AG04449 (cell line): ENCODE measurements at regions not wholly inside any gene's neighbourhood (a gene's known extent, or its start where the extent isn't known, plus 50 kb on each side); places are given as distances from the start of the nearest gene placed in this dataset.

Experiments used
- CTCF ChIA-PET: fragments of 350-600 bp; formaldehyde crosslinking; extraction: SDS; loops from one replicate; lab custom pipeline; 2021; ENCODE audit warnings: antibody characterized with exemption; lab: Yijun Ruan, JAX
- POLR2A ChIA-PET: fragments of 400-600, 350-600 bp; formaldehyde crosslinking; extraction: SDS; loops from one replicate; lab custom pipeline; 2020; ENCODE audit warnings: antibody characterized with exemption, inconsistent platforms; lab: Yijun Ruan, JAX
- DNase-seq: peaks from one replicate; pipeline ENCODE4 v3.0.0-alpha.2; 2010; ENCODE audit warnings: low read depth, low spot score
- H3K4me3 ChIP-seq: 2 replicates; pipeline ENCODE4 v1.5.1; 2011; ENCODE audit warnings: low read depth, mild to moderate bottlenecking, control low read depth, low read length
- TF ChIP-seq, protein P1 (sequence below): IDR thresholded peaks from one replicate; pipeline ENCODE4 v1.5.1; 2011; ENCODE audit warnings: mild to moderate bottlenecking, moderate library complexity, low read length, control low read depth, inconsistent platforms; ENCODE audit not compliant: insufficient read depth; ENCODE audit errors: missing control alignments

DNA sequence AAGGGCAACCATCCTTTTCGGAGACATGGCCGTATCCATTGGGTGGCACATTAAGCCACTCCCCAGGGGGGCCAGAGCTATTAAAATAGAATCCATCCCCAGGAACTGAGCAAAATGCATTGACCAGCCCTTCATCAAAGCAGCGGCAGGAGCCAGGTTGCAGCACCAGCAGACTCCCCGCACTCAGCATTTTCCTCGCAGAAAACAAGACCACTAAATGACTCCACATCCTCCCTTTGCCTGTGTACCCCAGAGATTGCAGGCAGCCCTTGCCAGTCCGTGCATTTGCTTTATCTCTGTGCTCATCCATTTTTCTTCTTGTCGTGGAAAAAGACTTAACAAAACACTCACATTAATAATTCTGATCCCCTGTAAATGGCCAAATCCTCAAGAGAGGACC lies 144.4 kb upstream of the LARGE1 start:
- ChIA-PET POLR2A (no interaction called here), CTCF (no interaction called here)
- no peak overlapping the region for H3K4me3 ChIP-seq
- DNase-seq = no peak
- TF ChIP-seq, protein P1, sequence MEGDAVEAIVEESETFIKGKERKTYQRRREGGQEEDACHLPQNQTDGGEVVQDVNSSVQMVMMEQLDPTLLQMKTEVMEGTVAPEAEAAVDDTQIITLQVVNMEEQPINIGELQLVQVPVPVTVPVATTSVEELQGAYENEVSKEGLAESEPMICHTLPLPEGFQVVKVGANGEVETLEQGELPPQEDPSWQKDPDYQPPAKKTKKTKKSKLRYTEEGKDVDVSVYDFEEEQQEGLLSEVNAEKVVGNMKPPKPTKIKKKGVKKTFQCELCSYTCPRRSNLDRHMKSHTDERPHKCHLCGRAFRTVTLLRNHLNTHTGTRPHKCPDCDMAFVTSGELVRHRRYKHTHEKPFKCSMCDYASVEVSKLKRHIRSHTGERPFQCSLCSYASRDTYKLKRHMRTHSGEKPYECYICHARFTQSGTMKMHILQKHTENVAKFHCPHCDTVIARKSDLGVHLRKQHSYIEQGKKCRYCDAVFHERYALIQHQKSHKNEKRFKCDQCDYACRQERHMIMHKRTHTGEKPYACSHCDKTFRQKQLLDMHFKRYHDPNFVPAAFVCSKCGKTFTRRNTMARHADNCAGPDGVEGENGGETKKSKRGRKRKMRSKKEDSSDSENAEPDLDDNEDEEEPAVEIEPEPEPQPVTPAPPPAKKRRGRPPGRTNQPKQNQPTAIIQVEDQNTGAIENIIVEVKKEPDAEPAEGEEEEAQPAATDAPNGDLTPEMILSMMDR = no peak

DNA sequence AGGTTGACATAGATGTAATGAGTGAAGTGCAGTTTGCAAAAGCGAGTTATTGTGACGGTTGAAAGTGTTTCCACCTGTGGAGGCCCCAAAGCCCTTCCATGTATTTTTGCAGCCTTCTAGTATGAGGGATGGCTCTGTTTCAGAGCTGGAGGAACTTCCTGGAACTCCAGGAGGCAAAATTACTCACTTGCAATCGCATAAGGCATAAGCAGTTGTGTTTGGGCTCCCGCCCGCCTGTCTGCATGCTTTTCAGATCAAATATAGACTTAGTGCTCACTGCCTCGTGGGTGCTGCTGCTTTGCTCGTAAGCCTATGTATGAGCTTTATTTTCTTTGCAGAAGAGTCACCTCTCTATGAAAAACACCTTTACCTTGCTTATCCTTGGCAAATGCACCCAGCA lies 146.8 kb upstream of the LARGE1 start:
- H3K4me3 ChIP-seq = no peak overlapping the region
- ChIA-PET POLR2A (no interaction called here), CTCF (no interaction called here)
- TF ChIP-seq, protein P1 = no peak
- no peak for DNase-seq

DNA sequence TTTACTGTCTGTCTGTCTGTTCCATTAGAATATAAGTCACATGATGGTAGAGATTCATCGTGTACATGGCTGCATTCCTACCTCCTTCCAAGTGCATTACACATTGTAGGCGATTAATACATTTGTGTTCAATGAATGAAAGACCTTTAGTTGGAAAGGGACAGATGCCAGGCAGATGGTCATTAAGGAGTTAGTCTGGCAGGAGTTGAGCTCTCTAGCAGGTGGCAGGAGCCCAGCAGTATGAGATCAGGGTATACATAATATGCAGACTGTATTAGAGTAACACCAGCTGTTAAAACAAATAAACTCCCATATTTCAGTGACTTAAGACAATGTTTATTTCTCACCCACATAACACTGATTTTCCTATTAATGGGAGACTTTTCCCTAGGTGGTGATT lies 147.7 kb upstream of the LARGE1 start:
- TF ChIP-seq, protein P1 = no peak
- POLR2A ChIA-PET = no interaction called here
- no peak for DNase-seq
- no peak overlapping the region for H3K4me3 ChIP-seq
- CTCF ChIA-PET = no interaction called here

DNA sequence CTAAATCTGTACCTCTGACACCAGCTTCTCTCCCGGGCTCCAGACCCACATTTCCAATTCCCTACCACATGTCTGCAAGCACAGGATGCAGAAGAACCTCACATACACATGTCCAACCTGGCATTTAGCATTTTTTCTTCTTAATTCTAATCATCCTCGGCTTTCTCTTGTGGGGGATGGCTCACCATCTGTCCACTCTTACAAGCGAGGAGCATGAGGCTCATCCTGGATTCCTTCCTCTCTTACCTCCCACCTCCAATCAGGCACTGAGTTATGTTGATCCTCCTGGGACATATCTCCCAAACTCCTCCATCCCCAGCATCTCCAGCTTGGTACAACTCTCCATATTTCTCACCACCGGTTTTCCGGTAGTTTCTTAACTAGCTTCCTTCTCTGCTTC lies 149.8 kb upstream of the LARGE1 start:
- TF ChIP-seq, protein P1 = no peak
- H3K4me3 ChIP-seq = no peak overlapping the region
- CTCF ChIA-PET = no interaction called here
- no peak for DNase-seq
- POLR2A ChIA-PET = no interaction called here

DNA sequence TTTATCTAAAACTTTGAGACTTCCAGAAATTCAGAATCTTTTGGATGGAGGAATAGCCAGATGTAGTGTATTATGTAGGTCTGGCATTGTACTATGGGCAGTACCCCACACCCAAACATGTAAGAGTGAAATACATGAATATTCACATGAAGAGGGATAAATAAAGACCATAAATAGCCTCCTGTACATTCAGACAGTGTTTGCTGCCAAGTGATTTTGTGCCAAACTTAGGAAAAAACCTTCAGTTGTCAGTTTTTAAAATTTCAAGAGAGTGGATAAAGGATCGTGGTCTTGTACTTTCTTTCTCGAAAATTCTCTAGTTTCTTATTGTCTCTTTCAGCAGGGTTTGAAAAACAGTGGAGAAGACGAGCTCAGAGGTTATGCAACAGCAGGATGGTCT lies 150.3 kb upstream of the LARGE1 start:
- no peak for DNase-seq
- TF ChIP-seq, protein P1 = no peak
- no peak overlapping the region for H3K4me3 ChIP-seq
- POLR2A ChIA-PET = no interaction called here
- CTCF ChIA-PET = no interaction called here

DNA sequence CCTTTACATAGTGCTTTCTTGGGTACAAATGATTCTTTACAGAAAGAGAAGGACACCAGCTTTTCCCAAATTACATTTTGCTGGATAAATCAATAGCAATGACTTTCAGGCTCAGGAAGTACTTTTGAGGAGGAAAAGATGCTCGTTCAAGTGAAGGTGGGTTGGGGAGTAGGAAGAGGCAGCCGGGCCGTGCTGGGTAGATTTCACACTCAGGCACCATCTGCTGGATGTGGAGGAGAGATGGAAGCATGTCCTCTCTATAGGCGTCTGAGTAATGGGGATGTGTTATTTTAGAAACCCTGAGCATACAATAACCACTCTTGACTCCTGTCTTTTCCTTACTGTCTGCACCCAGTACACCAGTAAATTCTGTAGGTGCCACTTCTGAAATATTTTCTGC lies 152.3 kb upstream of the LARGE1 start:
- H3K4me3 ChIP-seq = no peak overlapping the region
- TF ChIP-seq, protein P1 = no peak
- ChIA-PET POLR2A (no interaction called here), CTCF (no interaction called here)
- DNase-seq = no peak

DNA sequence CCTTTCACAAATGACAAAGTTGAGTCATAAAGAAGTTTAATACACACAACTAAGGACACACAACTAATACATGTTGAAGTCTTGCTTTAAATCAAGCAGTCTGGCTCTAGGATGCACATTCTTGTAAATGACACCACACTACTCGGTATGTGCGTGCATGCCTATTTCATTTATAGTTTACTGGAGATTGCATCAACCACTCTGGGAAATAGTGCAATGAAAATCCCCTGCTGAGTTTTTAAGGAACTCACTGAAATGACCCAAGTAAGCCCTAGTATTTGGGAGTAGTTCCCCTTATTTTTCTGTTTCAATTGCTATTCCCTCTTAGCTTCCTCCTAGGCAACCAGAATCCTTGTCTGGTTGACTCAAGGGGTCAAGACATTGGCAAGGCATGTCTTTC lies 160.2 kb upstream of the LARGE1 start:
- POLR2A ChIA-PET = no interaction called here
- TF ChIP-seq, protein P1 = no peak
- no peak for DNase-seq

More for the DNA sequence above, 160.2 kb upstream of the LARGE1 start:
- no peak overlapping the region for H3K4me3 ChIP-seq
- CTCF ChIA-PET = interaction anchor here (1.0 kb wide), 1 partner anchor 25 kb away, joined by 3 read pairs; no protein-coding TSS in a partner anchor
